Keratinocyte (primary cell): ENCODE measurements at regions not wholly inside any gene's neighbourhood (a gene's known extent, or its start where the extent isn't known, plus 50 kb on each side); places are given as distances from the start of the nearest gene placed in this dataset.

Source experiments
- CTCF ChIP-seq, 3 experiments: IDR thresholded peaks in 1 of 3; conservative IDR thresholded peaks in 1 of 3; optimal IDR thresholded peaks in 1 of 3; 2 replicates in 2 of 3; 3 replicates in 1 of 3; pipeline versions ENCODE3 to v1.5.1; 2011; ENCODE audit warnings: low read length in 3 of 3, mild to moderate bottlenecking in 3 of 3, moderate library complexity in 2 of 3, control low read depth in 1 of 3, inconsistent platforms in 1 of 3; ENCODE audit not compliant: insufficient read depth in 2 of 3; ENCODE audit errors: extremely low read depth in 1 of 3
- EZH2 ChIP-seq: IDR thresholded peaks from one replicate; pipeline ENCODE4 v1.6.1; 2012; ENCODE audit warnings: inconsistent platforms, mild to moderate bottlenecking, low read length, moderate library complexity

DNA sequence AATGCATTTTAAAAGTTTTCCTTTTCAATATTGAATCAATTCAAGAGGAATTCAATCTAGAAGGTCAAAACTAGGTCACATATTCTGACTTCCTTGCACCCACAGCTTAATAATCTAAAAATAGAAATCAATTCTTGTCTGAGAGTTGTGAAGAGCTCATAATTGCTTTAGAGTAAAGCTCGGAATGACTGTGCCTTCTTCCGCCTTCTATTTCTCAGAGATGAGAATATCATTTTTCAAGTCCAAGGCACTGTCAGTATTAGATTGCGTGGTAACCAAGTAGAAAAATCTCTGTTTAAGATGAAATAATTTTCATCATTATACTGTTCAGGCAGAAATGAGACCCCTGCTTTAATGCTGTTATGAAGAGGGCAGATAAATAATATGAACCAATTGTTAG is 272.2 kb upstream of the NFE2L3 start:
- TF ChIP-seq CTCF (optimal IDR thresholded peaks at IDR 0.05 in 1 of 3, IDR thresholded peaks at IDR 0.05 in 1 of 3, conservative IDR thresholded peaks at IDR 0.05 in 1 of 3; ENCODE audit: extremely low read depth in 1 of 3, insufficient read depth in 2 of 3, low read length in 3 of 3) (no peak), EZH2 (no peak)
